PFSK-1 (cell line): ENCODE measurements at regions not wholly inside any gene's neighbourhood (a gene's known extent, or its start where the extent isn't known, plus 50 kb on each side); places are given as distances from the start of the nearest gene placed in this dataset.

Experiments used
- FOXP2 ChIP-seq: optimal IDR thresholded peaks from 2 replicates; pipeline ENCODE3; 2011; ENCODE audit warnings: borderline replicate concordance, control low read depth, inconsistent platforms; ENCODE audit not compliant: insufficient read depth; ENCODE audit errors: extremely low read length, extremely low read depth
- POLR2AphosphoS5 ChIP-seq: IDR thresholded peaks from 2 replicates; pipeline ENCODE4 v1.6.1; 2012; ENCODE audit warnings: low read depth, mild to moderate bottlenecking, control low read depth, low read length, moderate library complexity
- REST ChIP-seq, 2 experiments: IDR thresholded peaks; 2 replicates each; pipeline versions ENCODE4 v1.6.1 to v1.8.0; 2011 to 2012; ENCODE audit warnings: low read depth in 2 of 2, low read length in 2 of 2, control low read depth in 1 of 2, inconsistent platforms in 1 of 2, mild to moderate bottlenecking in 1 of 2, moderate library complexity in 1 of 2; ENCODE audit not compliant: insufficient read depth in 1 of 2
- SIN3A ChIP-seq: IDR thresholded peaks from 2 replicates; pipeline ENCODE4 v1.6.1; 2012; ENCODE audit warnings: mild to moderate bottlenecking, low read length, moderate library complexity, borderline replicate concordance; ENCODE audit not compliant: insufficient read depth
- TAF1 ChIP-seq: IDR thresholded peaks from 2 replicates; pipeline ENCODE4 v1.6.1; 2012; ENCODE audit warnings: low read length, control low read depth, borderline replicate concordance; ENCODE audit not compliant: insufficient read depth

GRCh38 chr3:135366816-135367215, 571.8 kb downstream of the EPHB1 start:
- TF ChIP-seq TAF1 (no peak), POLR2AphosphoS5 (no peak), REST (IDR thresholded peaks at IDR 0.05; ENCODE audit: insufficient read depth in 1 of 2, low read depth in 2 of 2, low read length in 2 of 2) (no peak), SIN3A (no peak), FOXP2 (no peak)

- no peak for TF ChIP-seq REST (IDR thresholded peaks at IDR 0.05; ENCODE audit: insufficient read depth in 1 of 2, low read depth in 2 of 2, low read length in 2 of 2)
- TF ChIP-seq FOXP2 = no peak
- TF ChIP-seq TAF1 = no peak
- no peak for TF ChIP-seq POLR2AphosphoS5
- no peak for TF ChIP-seq SIN3A
Measured at GRCh38 chr3:135368316-135368715, 573.3 kb downstream of the EPHB1 start.

DNA sequence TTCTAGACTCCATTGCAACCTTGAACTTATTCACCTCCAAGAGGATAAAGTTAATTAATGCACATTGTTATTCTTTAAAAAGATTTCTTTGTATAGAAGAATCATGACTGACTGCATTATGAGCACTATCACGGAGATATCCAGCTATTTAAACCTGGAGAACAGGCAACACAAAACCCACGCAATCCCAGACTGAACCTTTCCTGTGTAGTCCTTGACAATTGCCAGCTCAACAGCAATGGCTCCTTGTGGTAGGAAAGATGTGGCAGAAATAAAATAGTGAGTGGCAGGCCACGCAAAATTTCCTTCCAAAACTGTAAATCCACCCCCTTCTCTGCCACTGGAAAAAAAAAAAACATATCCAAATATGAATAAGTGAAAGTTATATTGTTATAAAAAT, 573.7 kb downstream of the EPHB1 start:
- no peak for TF ChIP-seq POLR2AphosphoS5
- TF ChIP-seq TAF1 = no peak
- no peak for TF ChIP-seq FOXP2
- no peak for TF ChIP-seq REST (IDR thresholded peaks at IDR 0.05; ENCODE audit: insufficient read depth in 1 of 2, low read depth in 2 of 2, low read length in 2 of 2)
- no peak for TF ChIP-seq SIN3A

- no peak for TF ChIP-seq SIN3A
- TF ChIP-seq TAF1 = no peak
- no peak for TF ChIP-seq REST (IDR thresholded peaks at IDR 0.05; ENCODE audit: insufficient read depth in 1 of 2, low read depth in 2 of 2, low read length in 2 of 2)
- no peak for TF ChIP-seq POLR2AphosphoS5
- no peak for TF ChIP-seq FOXP2
Measured at GRCh38 chr3:135374571-135374970, 579.5 kb downstream of the EPHB1 start.

DNA sequence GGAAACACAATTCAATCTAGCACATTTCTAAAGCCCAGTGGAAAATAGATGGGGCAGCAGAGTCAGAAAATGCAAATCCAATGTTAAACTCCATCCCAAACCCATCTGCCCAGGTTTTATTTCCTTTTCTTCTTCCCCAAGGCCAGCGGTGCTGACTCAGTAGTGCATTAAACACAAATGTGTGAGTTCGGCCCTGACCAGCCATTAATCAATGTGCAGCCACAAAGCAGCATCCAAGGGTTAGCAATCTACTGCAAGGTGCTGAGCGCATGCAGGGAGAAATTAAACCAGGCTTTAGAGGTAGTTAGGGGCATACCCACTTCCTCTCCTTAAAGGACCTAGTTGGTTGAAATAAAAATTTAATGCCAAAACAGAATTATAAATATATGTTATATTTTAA, 583.3 kb upstream of the PPP2R3A start:
- no peak for TF ChIP-seq TAF1
- no peak for TF ChIP-seq POLR2AphosphoS5
- no peak for TF ChIP-seq FOXP2
- no peak for TF ChIP-seq REST (IDR thresholded peaks at IDR 0.05; ENCODE audit: insufficient read depth in 1 of 2, low read depth in 2 of 2, low read length in 2 of 2)
- TF ChIP-seq SIN3A = no peak
